ENCODE measurements at regions not wholly inside any gene's neighbourhood (a gene's known extent, or its start where the extent isn't known, plus 50 kb on each side); places are given as distances from the start of the nearest gene placed in this dataset.

DNA sequence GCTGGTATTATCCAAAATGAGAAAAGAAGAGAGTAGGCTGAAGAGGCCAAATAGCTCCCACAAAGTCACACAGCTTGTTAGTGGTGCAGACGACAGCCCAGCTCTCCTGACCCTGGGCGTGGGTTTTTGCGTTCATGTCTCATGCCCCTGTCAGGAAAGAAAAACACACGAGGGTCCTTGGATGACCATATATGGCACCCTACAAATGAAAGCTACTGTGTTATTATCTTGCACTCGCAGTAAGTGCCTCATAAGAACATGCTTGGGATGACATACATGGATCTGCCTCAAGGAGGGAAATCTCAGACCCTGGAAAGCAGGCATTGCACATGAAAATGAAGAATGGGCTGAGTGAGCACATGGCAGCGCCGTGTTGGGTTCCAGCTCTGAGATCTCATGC lies 89.7 kb downstream of the SEMA4F start:
- H3K27me3 Mint-ChIP-seq (ENCODE audit: low read depth) = no peaks in the 10 kb centered on the region; the same call in none of the 2 replicates
- no peak for DNase-seq (ENCODE audit: low spot score)
- no peaks in the 10 kb centered on the region for H3K9me3 Mint-ChIP-seq
- ChIA-PET POLR2A (no interaction called here), CTCF (interaction anchor here (3.3 kb wide), 1 partner anchor 29 kb away, joined by 10 read pairs; no protein-coding TSS in a partner anchor)
- H3K27ac Mint-ChIP-seq = no peak overlapping the region
- no peak overlapping the region for H3K4me3 Mint-ChIP-seq
- no peak for ATAC-seq
- no peaks in the 10 kb centered on the region for H3K36me3 Mint-ChIP-seq
- no peak for TF ChIP-seq CBFB (CRISPR knock-in tag; IDR thresholded peaks at IDR 0.05; ENCODE audit: low read depth)
- TF ChIP-seq GRHL2 (CRISPR knock-in tag; IDR thresholded peaks at IDR 0.05; ENCODE audit: insufficient replicate concordance, severe bottlenecking) = no peak
- TF ChIP-seq E2F5 (CRISPR knock-in tag; IDR thresholded peaks at IDR 0.05) = no peak
- TF ChIP-seq, protein P1, sequence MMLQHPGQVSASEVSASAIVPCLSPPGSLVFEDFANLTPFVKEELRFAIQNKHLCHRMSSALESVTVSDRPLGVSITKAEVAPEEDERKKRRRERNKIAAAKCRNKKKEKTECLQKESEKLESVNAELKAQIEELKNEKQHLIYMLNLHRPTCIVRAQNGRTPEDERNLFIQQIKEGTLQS (CRISPR knock-in tag; conservative IDR thresholded peaks at IDR 0.05) = no peak
- TF ChIP-seq NFATC4 (CRISPR knock-in tag; IDR thresholded peaks at IDR 0.05) = no peak
- no peak for TF ChIP-seq HMGA2 (CRISPR knock-in tag; IDR thresholded peaks at IDR 0.05)
- TF ChIP-seq, protein P2, sequence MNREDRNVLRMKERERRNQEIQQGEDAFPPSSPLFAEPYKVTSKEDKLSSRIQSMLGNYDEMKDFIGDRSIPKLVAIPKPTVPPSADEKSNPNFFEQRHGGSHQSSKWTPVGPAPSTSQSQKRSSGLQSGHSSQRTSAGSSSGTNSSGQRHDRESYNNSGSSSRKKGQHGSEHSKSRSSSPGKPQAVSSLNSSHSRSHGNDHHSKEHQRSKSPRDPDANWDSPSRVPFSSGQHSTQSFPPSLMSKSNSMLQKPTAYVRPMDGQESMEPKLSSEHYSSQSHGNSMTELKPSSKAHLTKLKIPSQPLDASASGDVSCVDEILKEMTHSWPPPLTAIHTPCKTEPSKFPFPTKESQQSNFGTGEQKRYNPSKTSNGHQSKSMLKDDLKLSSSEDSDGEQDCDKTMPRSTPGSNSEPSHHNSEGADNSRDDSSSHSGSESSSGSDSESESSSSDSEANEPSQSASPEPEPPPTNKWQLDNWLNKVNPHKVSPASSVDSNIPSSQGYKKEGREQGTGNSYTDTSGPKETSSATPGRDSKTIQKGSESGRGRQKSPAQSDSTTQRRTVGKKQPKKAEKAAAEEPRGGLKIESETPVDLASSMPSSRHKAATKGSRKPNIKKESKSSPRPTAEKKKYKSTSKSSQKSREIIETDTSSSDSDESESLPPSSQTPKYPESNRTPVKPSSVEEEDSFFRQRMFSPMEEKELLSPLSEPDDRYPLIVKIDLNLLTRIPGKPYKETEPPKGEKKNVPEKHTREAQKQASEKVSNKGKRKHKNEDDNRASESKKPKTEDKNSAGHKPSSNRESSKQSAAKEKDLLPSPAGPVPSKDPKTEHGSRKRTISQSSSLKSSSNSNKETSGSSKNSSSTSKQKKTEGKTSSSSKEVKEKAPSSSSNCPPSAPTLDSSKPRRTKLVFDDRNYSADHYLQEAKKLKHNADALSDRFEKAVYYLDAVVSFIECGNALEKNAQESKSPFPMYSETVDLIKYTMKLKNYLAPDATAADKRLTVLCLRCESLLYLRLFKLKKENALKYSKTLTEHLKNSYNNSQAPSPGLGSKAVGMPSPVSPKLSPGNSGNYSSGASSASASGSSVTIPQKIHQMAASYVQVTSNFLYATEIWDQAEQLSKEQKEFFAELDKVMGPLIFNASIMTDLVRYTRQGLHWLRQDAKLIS (CRISPR knock-in tag; IDR thresholded peaks at IDR 0.05; ENCODE audit: borderline replicate concordance) = no peak
- peaks cover 24% of the 10 kb centered on the region for H3K4me1 Mint-ChIP-seq

GRCh38 chr2:74744731-74745515 lies 89.0 kb upstream of the HK2 start:
- TF ChIP-seq, protein P3, sequence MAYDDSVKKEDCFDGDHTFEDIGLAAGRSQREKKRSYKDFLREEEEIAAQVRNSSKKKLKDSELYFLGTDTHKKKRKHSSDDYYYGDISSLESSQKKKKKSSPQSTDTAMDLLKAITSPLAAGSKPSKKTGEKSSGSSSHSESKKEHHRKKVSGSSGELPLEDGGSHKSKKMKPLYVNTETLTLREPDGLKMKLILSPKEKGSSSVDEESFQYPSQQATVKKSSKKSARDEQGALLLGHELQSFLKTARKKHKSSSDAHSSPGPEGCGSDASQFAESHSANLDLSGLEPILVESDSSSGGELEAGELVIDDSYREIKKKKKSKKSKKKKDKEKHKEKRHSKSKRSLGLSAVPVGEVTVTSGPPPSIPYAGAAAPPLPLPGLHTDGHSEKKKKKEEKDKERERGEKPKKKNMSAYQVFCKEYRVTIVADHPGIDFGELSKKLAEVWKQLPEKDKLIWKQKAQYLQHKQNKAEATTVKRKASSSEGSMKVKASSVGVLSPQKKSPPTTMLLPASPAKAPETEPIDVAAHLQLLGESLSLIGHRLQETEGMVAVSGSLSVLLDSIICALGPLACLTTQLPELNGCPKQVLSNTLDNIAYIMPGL (CRISPR knock-in tag; IDR thresholded peaks at IDR 0.05) = no peak
- TF ChIP-seq ESRRA (CRISPR knock-in tag; IDR thresholded peaks at IDR 0.05; ENCODE audit: borderline replicate concordance) (no peak), SOX15 (CRISPR knock-in tag; IDR thresholded peaks at IDR 0.05) (no peak), GTF2I (CRISPR knock-in tag; conservative IDR thresholded peaks at IDR 0.05) (no peak)
- ATAC-seq (no peak), DNase-seq (ENCODE audit: low spot score) (no peak)
- CTCF ChIA-PET = no interaction called here
- Mint-ChIP-seq H3K27ac (no peak overlapping the region), H3K36me3 (no peaks in the 10 kb centered on the region), H3K4me3 (no peak overlapping the region), H3K4me1 (peaks cover 24% of the 10 kb centered on the region), H3K27me3 (ENCODE audit: low read depth) (no peaks in the 10 kb centered on the region; the same call in none of the 2 replicates), H3K9me3 (no peaks in the 10 kb centered on the region)
- POLR2A ChIA-PET = no interaction called here

- Mint-ChIP-seq H3K36me3 (no peaks in the 10 kb centered on the region), H3K27ac (no peak overlapping the region), H3K27me3 (ENCODE audit: low read depth) (no peaks in the 10 kb centered on the region; the same call in none of the 2 replicates), H3K4me3 (no peak overlapping the region), H3K9me3 (no peaks in the 10 kb centered on the region), H3K4me1 (peaks cover 19% of the 10 kb centered on the region)
- ChIA-PET POLR2A (no interaction called here), CTCF (no interaction called here)
- no peak for DNase-seq (ENCODE audit: low spot score)
- ATAC-seq = no peak
- TF ChIP-seq ESRRA (CRISPR knock-in tag; IDR thresholded peaks at IDR 0.05; ENCODE audit: borderline replicate concordance) = no peak
- no peak for TF ChIP-seq TP53 (CRISPR knock-in tag; IDR thresholded peaks at IDR 0.05)
- TF ChIP-seq, protein P4, sequence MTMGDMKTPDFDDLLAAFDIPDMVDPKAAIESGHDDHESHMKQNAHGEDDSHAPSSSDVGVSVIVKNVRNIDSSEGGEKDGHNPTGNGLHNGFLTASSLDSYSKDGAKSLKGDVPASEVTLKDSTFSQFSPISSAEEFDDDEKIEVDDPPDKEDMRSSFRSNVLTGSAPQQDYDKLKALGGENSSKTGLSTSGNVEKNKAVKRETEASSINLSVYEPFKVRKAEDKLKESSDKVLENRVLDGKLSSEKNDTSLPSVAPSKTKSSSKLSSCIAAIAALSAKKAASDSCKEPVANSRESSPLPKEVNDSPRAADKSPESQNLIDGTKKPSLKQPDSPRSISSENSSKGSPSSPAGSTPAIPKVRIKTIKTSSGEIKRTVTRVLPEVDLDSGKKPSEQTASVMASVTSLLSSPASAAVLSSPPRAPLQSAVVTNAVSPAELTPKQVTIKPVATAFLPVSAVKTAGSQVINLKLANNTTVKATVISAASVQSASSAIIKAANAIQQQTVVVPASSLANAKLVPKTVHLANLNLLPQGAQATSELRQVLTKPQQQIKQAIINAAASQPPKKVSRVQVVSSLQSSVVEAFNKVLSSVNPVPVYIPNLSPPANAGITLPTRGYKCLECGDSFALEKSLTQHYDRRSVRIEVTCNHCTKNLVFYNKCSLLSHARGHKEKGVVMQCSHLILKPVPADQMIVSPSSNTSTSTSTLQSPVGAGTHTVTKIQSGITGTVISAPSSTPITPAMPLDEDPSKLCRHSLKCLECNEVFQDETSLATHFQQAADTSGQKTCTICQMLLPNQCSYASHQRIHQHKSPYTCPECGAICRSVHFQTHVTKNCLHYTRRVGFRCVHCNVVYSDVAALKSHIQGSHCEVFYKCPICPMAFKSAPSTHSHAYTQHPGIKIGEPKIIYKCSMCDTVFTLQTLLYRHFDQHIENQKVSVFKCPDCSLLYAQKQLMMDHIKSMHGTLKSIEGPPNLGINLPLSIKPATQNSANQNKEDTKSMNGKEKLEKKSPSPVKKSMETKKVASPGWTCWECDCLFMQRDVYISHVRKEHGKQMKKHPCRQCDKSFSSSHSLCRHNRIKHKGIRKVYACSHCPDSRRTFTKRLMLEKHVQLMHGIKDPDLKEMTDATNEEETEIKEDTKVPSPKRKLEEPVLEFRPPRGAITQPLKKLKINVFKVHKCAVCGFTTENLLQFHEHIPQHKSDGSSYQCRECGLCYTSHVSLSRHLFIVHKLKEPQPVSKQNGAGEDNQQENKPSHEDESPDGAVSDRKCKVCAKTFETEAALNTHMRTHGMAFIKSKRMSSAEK (CRISPR knock-in tag; IDR thresholded peaks at IDR 0.05; ENCODE audit: borderline replicate concordance) = no peak
- no peak for TF ChIP-seq MAX (CRISPR knock-in tag; IDR thresholded peaks at IDR 0.05)
- TF ChIP-seq HMGA2 (CRISPR knock-in tag; IDR thresholded peaks at IDR 0.05) = no peak
- no peak for TF ChIP-seq ERG (CRISPR knock-in tag; IDR thresholded peaks at IDR 0.05)
- TF ChIP-seq GRHL2 (CRISPR knock-in tag; IDR thresholded peaks at IDR 0.05; ENCODE audit: insufficient replicate concordance, severe bottlenecking) = no peak
- no peak for TF ChIP-seq SMAD4 (CRISPR knock-in tag; IDR thresholded peaks at IDR 0.05)
- no peak for TF ChIP-seq FOXJ3 (CRISPR knock-in tag; IDR thresholded peaks at IDR 0.05; ENCODE audit: borderline replicate concordance)
- TF ChIP-seq RORB (CRISPR knock-in tag; IDR thresholded peaks at IDR 0.05) = no peak
Measured at GRCh38 chr2:74745766-74746165, 88.2 kb upstream of the HK2 start.
